SK-N-SH (cell line): ENCODE measurements at regions not wholly inside any gene's neighbourhood (a gene's known extent, or its start where the extent isn't known, plus 50 kb on each side); places are given as distances from the start of the nearest gene placed in this dataset.

Experiments used
- CTCF ChIA-PET: fragments of 300-600, 350-600 bp; formaldehyde crosslinking; extraction: SDS; loops from one replicate; lab custom pipeline; 2021; lab: Yijun Ruan, JAX
- POLR2A ChIA-PET: fragments of 350-600 bp; sonication (Branson Sonifier 250); formaldehyde crosslinking; extraction: SDS; loops from one replicate; lab custom pipeline; 2020; ENCODE audit warnings: antibody characterized with exemption, inconsistent platforms; lab: Yijun Ruan, JAX
- DNase-seq: peaks from one replicate; pipeline ENCODE4 v3.0.0; 2012
- H2AFZ ChIP-seq: fragments of 200-600 bp; sonication (generic); 2 replicates; pipeline ENCODE4 v1.8.1; 2016; ENCODE audit warnings: antibody characterized with exemption, mild to moderate bottlenecking, low read depth
- H3F3A ChIP-seq: fragments of 200-600 bp; sonication (generic); replicated peaks from 2 replicates; pipeline ENCODE3; 2016; ENCODE audit warnings: antibody characterized with exemption, mild to moderate bottlenecking; ENCODE audit not compliant: insufficient read depth
- H3K27ac ChIP-seq, 2 experiments: fragments of 200-500 bp in 1 of 2; fragments of 200-600 bp in 1 of 2; sonication (Bioruptor generic) in 1 of 2; sonication (generic), shearing (Covaris generic) in 1 of 2; 2 replicates each; pipeline versions ENCODE4 v1.5.1 to v1.6.1; 2014 to 2016; ENCODE audit warnings: low read depth in 2 of 2, inconsistent platforms in 1 of 2, low read length in 1 of 2, mild to moderate bottlenecking in 1 of 2, mixed read lengths in 1 of 2
- H3K27me3 ChIP-seq: fragments of 200-600 bp; sonication (generic), shearing (Covaris generic); 2 replicates; pipeline ENCODE4 v1.6.1; 2016; ENCODE audit warnings: mixed run types; ENCODE audit not compliant: insufficient read depth
- H3K36me3 ChIP-seq, 2 experiments: fragments of 200-500 bp in 1 of 2; fragments of 200-600 bp in 1 of 2; sonication (Bioruptor generic) in 1 of 2; sonication (generic) in 1 of 2; replicated peaks in 1 of 2; 2 replicates each; pipeline versions ENCODE3 to v1.5.1; 2014 to 2016; ENCODE audit warnings: low read length in 1 of 2, mild to moderate bottlenecking in 1 of 2; ENCODE audit not compliant: insufficient read depth in 2 of 2, control insufficient read depth in 1 of 2
- H3K4me1 ChIP-seq, 2 experiments: fragments of 200-500 bp in 1 of 2; fragments of 200-600 bp in 1 of 2; sonication (Bioruptor generic) in 1 of 2; sonication (generic), shearing (Covaris generic) in 1 of 2; 2 replicates each; pipeline versions ENCODE4 v1.5.1 to v1.6.1; 2014 to 2016; ENCODE audit warnings: low read depth in 1 of 2, low read length in 1 of 2, mixed run types in 1 of 2; ENCODE audit not compliant: insufficient read depth in 2 of 2, control insufficient read depth in 1 of 2
- H3K4me2 ChIP-seq: fragments of 200-600 bp; sonication (generic), shearing (Covaris generic); 2 replicates; pipeline ENCODE4 v1.6.1; 2017; ENCODE audit warnings: mixed run types
- H3K4me3 ChIP-seq, 2 experiments: fragments of 200-500 bp in 1 of 2; fragments of 200-600 bp in 1 of 2; sonication (Bioruptor generic) in 1 of 2; sonication (generic), shearing (Covaris generic) in 1 of 2; 2 replicates each; pipeline versions ENCODE4 v1.5.1 to v1.8.1; 2014 to 2016; ENCODE audit warnings: low read depth in 2 of 2, inconsistent platforms in 1 of 2, low read length in 1 of 2, mild to moderate bottlenecking in 1 of 2, mixed read lengths in 1 of 2, moderate library complexity in 1 of 2
- H3K79me2 ChIP-seq: fragments of 200-600 bp; sonication (generic); 2 replicates; pipeline ENCODE4 v1.8.1; 2017; ENCODE audit warnings: mild to moderate bottlenecking; ENCODE audit not compliant: insufficient read depth
- H3K9ac ChIP-seq: fragments of 200-600 bp; sonication (generic); 2 replicates; pipeline ENCODE4 v1.6.1; 2017; ENCODE audit warnings: mixed run types
- H3K9me2 ChIP-seq: fragments of 200-600 bp; sonication (generic); 2 replicates; pipeline ENCODE4 v1.6.1; 2017; ENCODE audit warnings: mixed run types
- H3K9me3 ChIP-seq: fragments of 200-600 bp; sonication (generic); 2 replicates; pipeline ENCODE4 v1.6.1; 2017; ENCODE audit warnings: mixed run types, mild to moderate bottlenecking, moderate library complexity
- H4K20me1 ChIP-seq: fragments of 200-600 bp; sonication (generic); 2 replicates; pipeline ENCODE4 v1.6.1; 2017; ENCODE audit warnings: mild to moderate bottlenecking, mixed run types; ENCODE audit not compliant: insufficient read depth
- CHD2 ChIP-seq: fragments of 150-350 bp; IDR thresholded peaks from 2 replicates; pipeline ENCODE4 v1.6.1; 2018; ENCODE audit warnings: low read length; ENCODE audit not compliant: partially characterized antibody
- CTCF ChIP-seq: fragments of 200-600 bp; sonication (generic); IDR thresholded peaks from 2 replicates; pipeline ENCODE4 v1.6.1; 2017; ENCODE audit warnings: antibody characterized with exemption, mild to moderate bottlenecking, moderate library complexity
- ELF1 ChIP-seq: IDR thresholded peaks from 2 replicates; pipeline ENCODE4 v1.4.0; 2012
- EP300 ChIP-seq, 2 experiments: IDR thresholded peaks; 2 replicates each; pipeline versions ENCODE4 v1.4.0 to v1.6.1; 2012; ENCODE audit warnings: borderline replicate concordance in 1 of 2, low read depth in 1 of 2, low read length in 1 of 2
- EZH2phosphoT487 ChIP-seq: fragments of 200-600 bp; sonication (generic); IDR thresholded peaks from 2 replicates; pipeline ENCODE4 v1.6.1; 2017; ENCODE audit warnings: low read depth, mixed run types, mild to moderate bottlenecking, antibody characterized with exemption, moderate library complexity, borderline replicate concordance
- FOSL2 ChIP-seq: IDR thresholded peaks from 2 replicates; pipeline ENCODE4 v1.4.0; 2012; ENCODE audit warnings: low read depth, mild to moderate bottlenecking, moderate library complexity, borderline replicate concordance
- FOXJ3 ChIP-seq: sonication (generic); formaldehyde crosslinking; IDR thresholded peaks from 2 replicates; pipeline ENCODE4 v1.5.1; 2020; ENCODE audit warnings: mild to moderate bottlenecking, missing genetic modification reagents
- FOXM1 ChIP-seq: IDR thresholded peaks from 2 replicates; pipeline ENCODE4 v1.4.0; 2012; ENCODE audit warnings: low read depth, mild to moderate bottlenecking
- GABPA ChIP-seq: IDR thresholded peaks from 2 replicates; pipeline ENCODE4 v1.4.0; 2012; ENCODE audit warnings: low read depth, mild to moderate bottlenecking
- GATA2 ChIP-seq: sonication (generic); formaldehyde crosslinking; IDR thresholded peaks from 2 replicates; pipeline ENCODE4 v1.5.0; 2020; ENCODE audit warnings: mild to moderate bottlenecking, missing genetic modification reagents
- MAX ChIP-seq: IDR thresholded peaks from 2 replicates; pipeline ENCODE4 v1.4.0; 2012; ENCODE audit warnings: low read depth
- MXI1 ChIP-seq: IDR thresholded peaks from 2 replicates; pipeline ENCODE4 v1.6.1; 2012; ENCODE audit warnings: mild to moderate bottlenecking, low read depth, low read length, improper control_type of control experiment
- POLR2AphosphoS5 ChIP-seq: IDR thresholded peaks from 2 replicates; pipeline ENCODE4 v1.6.1; 2012; ENCODE audit warnings: low read depth, low read length
- RAD21 ChIP-seq: IDR thresholded peaks from 2 replicates; pipeline ENCODE4 v1.6.1; 2012; ENCODE audit warnings: mild to moderate bottlenecking, low read length
- RCOR1 ChIP-seq: fragments of 150-350 bp; IDR thresholded peaks from 2 replicates; pipeline ENCODE4 v1.6.1; 2017; ENCODE audit warnings: antibody characterized with exemption, low read length
- RXRA ChIP-seq: IDR thresholded peaks from 2 replicates; pipeline ENCODE4 v1.4.0; 2012; ENCODE audit warnings: low read depth, mild to moderate bottlenecking, borderline replicate concordance
- SMC3 ChIP-seq: IDR thresholded peaks from 2 replicates; pipeline ENCODE4 v1.6.1; 2012; ENCODE audit warnings: low read depth, low read length, improper control_type of control experiment
- TAF1 ChIP-seq: IDR thresholded peaks from 2 replicates; pipeline ENCODE4 v1.6.1; 2012; ENCODE audit warnings: low read depth, mild to moderate bottlenecking, low read length, moderate library complexity, borderline replicate concordance
- TCF12 ChIP-seq: IDR thresholded peaks from 2 replicates; pipeline ENCODE4 v1.4.0; 2012
- TEAD4 ChIP-seq: IDR thresholded peaks from 2 replicates; pipeline ENCODE4 v1.4.0; 2012; ENCODE audit warnings: mild to moderate bottlenecking, borderline replicate concordance; ENCODE audit not compliant: insufficient read depth
- USF2 ChIP-seq: fragments of 150-350 bp; IDR thresholded peaks from 2 replicates; pipeline ENCODE4 v1.6.1; 2017; ENCODE audit warnings: antibody characterized with exemption, low read length, low read depth, borderline replicate concordance
- WGBS: methylation state at CpG from one replicate; pipeline ENCODE4 v1.1.6; 2017; ENCODE audit warnings: low lambda C conversion rate; 5-methylcytosine and 5-hydroxymethylcytosine counted together
- TF ChIP-seq, protein P1 (sequence below): IDR thresholded peaks from 2 replicates; pipeline ENCODE4; 2012

DNA sequence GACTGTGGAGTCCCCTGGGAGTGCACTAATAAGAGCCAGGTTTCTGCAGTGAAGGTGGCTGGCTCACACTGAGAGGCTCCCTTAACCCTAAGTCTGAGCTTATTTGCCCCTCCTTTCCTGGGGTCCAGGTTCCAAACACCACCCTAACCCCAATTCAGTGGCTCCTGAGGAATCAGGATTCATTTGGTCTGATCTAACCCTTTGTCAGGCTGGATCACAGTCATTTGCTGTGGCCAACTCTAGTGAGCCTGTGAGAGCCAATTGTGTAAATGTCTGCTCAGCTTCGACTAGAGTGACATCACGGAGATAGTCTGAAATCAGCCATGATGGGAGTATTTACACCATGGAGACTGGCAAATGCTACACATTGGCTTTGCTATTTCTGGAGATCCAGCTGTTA lies 73.7 kb upstream of the ACAN start:
- WGBS: 39% methylated on average over 2 of the region's 2 CpGs
- H4K20me1 ChIP-seq: no peaks in the 10 kb centered on the region
- H3K4me1 ChIP-seq: no peaks in the 10 kb centered on the region
- H3K4me2 ChIP-seq: no peak overlapping the region
- TF ChIP-seq, protein P1, sequence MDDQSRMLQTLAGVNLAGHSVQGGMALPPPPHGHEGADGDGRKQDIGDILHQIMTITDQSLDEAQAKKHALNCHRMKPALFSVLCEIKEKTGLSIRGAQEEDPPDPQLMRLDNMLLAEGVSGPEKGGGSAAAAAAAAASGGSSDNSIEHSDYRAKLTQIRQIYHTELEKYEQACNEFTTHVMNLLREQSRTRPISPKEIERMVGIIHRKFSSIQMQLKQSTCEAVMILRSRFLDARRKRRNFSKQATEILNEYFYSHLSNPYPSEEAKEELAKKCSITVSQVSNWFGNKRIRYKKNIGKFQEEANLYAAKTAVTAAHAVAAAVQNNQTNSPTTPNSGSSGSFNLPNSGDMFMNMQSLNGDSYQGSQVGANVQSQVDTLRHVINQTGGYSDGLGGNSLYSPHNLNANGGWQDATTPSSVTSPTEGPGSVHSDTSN: no peak
- TF ChIP-seq GABPA (no peak), EZH2phosphoT487 (no peak), RXRA (no peak), MAX (no peak), SMC3 (no peak), TEAD4 (no peak), GATA2 (CRISPR knock-in tag) (no peak), TAF1 (no peak), FOSL2 (no peak), CHD2 (no peak), FOXM1 (no peak), TCF12 (no peak), EP300 (IDR thresholded peaks at IDR 0.05; ENCODE audit: borderline replicate concordance in 1 of 2, low read depth in 1 of 2, low read length in 1 of 2) (no peak), FOXJ3 (CRISPR knock-in tag) (no peak), USF2 (no peak), RAD21 (no peak)
- H3K9ac ChIP-seq: no peak overlapping the region
- no peaks in the 10 kb centered on the region for H3K36me3 ChIP-seq
- no peak for DNase-seq
- CTCF ChIA-PET: interaction anchor here (1.2 kb wide), 1 partner anchor 72 kb away, joined by 5 read pairs; no protein-coding TSS in a partner anchor
- H3K79me2 ChIP-seq: no peaks in the 10 kb centered on the region
- no peaks in the 10 kb centered on the region for H3K27me3 ChIP-seq
- H3K9me3 ChIP-seq: no peaks in the 10 kb centered on the region
- no peak overlapping the region for H3K4me3 ChIP-seq
- H3F3A ChIP-seq: no peaks in the 10 kb centered on the region
- H2AFZ ChIP-seq: no peak overlapping the region
- POLR2A ChIA-PET: no interaction called here
- no peaks in the 10 kb centered on the region for H3K9me2 ChIP-seq
- no peak overlapping the region for H3K27ac ChIP-seq

DNA sequence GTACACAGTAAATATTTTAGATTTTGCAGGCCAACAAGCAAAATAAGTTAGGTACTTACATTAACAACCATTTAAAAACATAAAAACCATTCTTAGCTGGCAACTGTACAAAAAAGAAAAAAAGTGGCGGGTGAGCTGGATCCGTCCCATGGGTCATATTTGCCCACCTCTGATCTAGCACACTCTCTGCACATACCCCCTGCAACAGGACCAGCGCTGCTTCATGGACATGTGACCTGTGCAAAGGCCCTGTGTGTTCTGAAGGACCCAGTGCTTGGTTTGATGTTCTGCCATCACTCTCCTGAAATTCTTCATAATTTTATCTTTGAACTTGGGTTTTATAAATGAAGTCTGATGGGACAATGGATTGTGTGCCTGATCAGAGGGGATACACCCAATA lies 72.5 kb upstream of the ACAN start:
- no peak overlapping the region for H3K9ac ChIP-seq
- POLR2A ChIA-PET: no interaction called here
- no peak overlapping the region for H3K4me3 ChIP-seq
- no peaks in the 10 kb centered on the region for H3F3A ChIP-seq
- WGBS: 40% methylated on average over 3 of the region's 3 CpGs
- CTCF ChIA-PET: no interaction called here
- H4K20me1 ChIP-seq: no peaks in the 10 kb centered on the region
- H3K4me2 ChIP-seq: no peak overlapping the region
- H2AFZ ChIP-seq: no peak overlapping the region
- no peaks in the 10 kb centered on the region for H3K9me2 ChIP-seq
- H3K27ac ChIP-seq: no peak overlapping the region
- no peaks in the 10 kb centered on the region for H3K36me3 ChIP-seq
- no peaks in the 10 kb centered on the region for H3K9me3 ChIP-seq
- no peak for DNase-seq
- TF ChIP-seq ELF1 (no peak), EZH2phosphoT487 (no peak), RCOR1 (no peak), MXI1 (no peak), GATA2 (CRISPR knock-in tag) (no peak), RXRA (no peak), RAD21 (no peak), TAF1 (no peak), TCF12 (no peak), CTCF (no peak), POLR2AphosphoS5 (no peak)
- H3K27me3 ChIP-seq: no peaks in the 10 kb centered on the region
- no peaks in the 10 kb centered on the region for H3K4me1 ChIP-seq
- no peaks in the 10 kb centered on the region for H3K79me2 ChIP-seq
